ENCODE measurements at regions not wholly inside any gene's neighbourhood (a gene's known extent, or its start where the extent isn't known, plus 50 kb on each side); places are given as distances from the start of the nearest gene placed in this dataset.

DNA sequence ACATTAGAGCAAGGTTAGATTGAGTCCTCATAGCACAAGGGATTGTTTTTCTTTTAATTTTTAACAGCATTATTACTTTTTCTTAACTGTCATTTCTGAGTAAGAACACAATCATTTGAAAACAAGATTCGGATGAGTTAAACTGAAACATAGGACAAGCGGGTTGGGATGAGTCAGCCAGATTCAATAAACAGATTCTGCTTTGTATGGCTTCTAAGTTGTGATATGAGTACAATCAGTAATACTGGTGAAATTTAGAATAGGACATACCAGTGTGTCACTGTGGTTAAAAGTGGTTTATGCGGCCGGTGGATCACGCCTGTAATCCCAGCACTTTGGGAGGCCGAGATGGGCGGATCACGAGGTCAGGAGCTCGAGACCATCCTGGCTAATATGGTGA lies 364.3 kb upstream of the CDH10 start:
- TF ChIP-seq, protein P1, sequence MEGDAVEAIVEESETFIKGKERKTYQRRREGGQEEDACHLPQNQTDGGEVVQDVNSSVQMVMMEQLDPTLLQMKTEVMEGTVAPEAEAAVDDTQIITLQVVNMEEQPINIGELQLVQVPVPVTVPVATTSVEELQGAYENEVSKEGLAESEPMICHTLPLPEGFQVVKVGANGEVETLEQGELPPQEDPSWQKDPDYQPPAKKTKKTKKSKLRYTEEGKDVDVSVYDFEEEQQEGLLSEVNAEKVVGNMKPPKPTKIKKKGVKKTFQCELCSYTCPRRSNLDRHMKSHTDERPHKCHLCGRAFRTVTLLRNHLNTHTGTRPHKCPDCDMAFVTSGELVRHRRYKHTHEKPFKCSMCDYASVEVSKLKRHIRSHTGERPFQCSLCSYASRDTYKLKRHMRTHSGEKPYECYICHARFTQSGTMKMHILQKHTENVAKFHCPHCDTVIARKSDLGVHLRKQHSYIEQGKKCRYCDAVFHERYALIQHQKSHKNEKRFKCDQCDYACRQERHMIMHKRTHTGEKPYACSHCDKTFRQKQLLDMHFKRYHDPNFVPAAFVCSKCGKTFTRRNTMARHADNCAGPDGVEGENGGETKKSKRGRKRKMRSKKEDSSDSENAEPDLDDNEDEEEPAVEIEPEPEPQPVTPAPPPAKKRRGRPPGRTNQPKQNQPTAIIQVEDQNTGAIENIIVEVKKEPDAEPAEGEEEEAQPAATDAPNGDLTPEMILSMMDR (conservative IDR thresholded peaks at IDR 0.05 in 1 of 2, IDR thresholded peaks at IDR 0.05 in 1 of 2; ENCODE audit: extremely low read depth in 1 of 2, insufficient read depth in 1 of 2, low read depth in 1 of 2, low read length in 2 of 2): no peak
- no peak for TF ChIP-seq EZH2 (IDR thresholded peaks at IDR 0.05; ENCODE audit: borderline replicate concordance, low read length)

Data from mammary epithelial cell (primary cell).